MM.1S (cell line): ENCODE measurements at regions not wholly inside any gene's neighbourhood (a gene's known extent, or its start where the extent isn't known, plus 50 kb on each side); places are given as distances from the start of the nearest gene placed in this dataset.
"Not testable (repeated sequence)": the region's sequence is repeated elsewhere in the genome, so short reads cannot be mapped to it uniquely, and the experiment has no call there.

Experiments
- DNase-seq: peaks from one replicate; pipeline ENCODE4 v3.0.0-alpha.2; 2015
- H2AFZ ChIP-seq: fragments of 300-600 bp; sonication (generic); 2 replicates; pipeline ENCODE4 v1.6.0; 2016; ENCODE audit warnings: antibody characterized with exemption, low read length
- H3F3A ChIP-seq: fragments of 300-600 bp; sonication (generic); 2 replicates; pipeline ENCODE4 v1.6.1; 2016; ENCODE audit warnings: mild to moderate bottlenecking, antibody characterized with exemption, low read length, moderate library complexity, mixed read lengths; ENCODE audit not compliant: insufficient read depth
- H3K27ac ChIP-seq: fragments of 300-600 bp; sonication (generic); 2 replicates; pipeline ENCODE4 v1.5.1; 2016; ENCODE audit warnings: mild to moderate bottlenecking, low read length
- H3K27me3 ChIP-seq: fragments of 300-600 bp; sonication (generic); replicated peaks from 2 replicates; pipeline ENCODE4 v1.6.0; 2016; ENCODE audit warnings: low read length; ENCODE audit not compliant: insufficient read depth
- H3K36me3 ChIP-seq: fragments of 300-600 bp; sonication (generic); replicated peaks from 2 replicates; pipeline ENCODE4 v1.6.1; 2016; ENCODE audit warnings: mild to moderate bottlenecking, low read length, mixed read lengths; ENCODE audit not compliant: insufficient read depth
- H3K4me1 ChIP-seq: fragments of 300-600 bp; sonication (generic); 2 replicates; pipeline ENCODE4 v1.6.1; 2016; ENCODE audit warnings: low read length, mixed read lengths
- H3K4me2 ChIP-seq: fragments of 300-600 bp; sonication (generic); 2 replicates; pipeline ENCODE4 v1.6.0; 2016; ENCODE audit warnings: low read depth, low read length
- H3K4me3 ChIP-seq: fragments of 300-600 bp; sonication (generic); 2 replicates; pipeline ENCODE4 v1.5.1; 2016; ENCODE audit warnings: low read length, mixed read lengths
- H3K79me2 ChIP-seq: fragments of 300-600 bp; sonication (generic); 2 replicates; pipeline ENCODE4 v1.6.1; 2016; ENCODE audit warnings: mixed run types, low read length, mixed read lengths
- H3K9ac ChIP-seq: fragments of 300-600 bp; sonication (generic); 2 replicates; pipeline ENCODE4 v1.6.1; 2016; ENCODE audit warnings: low read length, mixed read lengths
- H3K9me2 ChIP-seq: fragments of 300-600 bp; sonication (generic); replicated peaks from 2 replicates; pipeline ENCODE4 v1.6.1; 2016; ENCODE audit warnings: mild to moderate bottlenecking, low read length, mixed read lengths; ENCODE audit not compliant: insufficient read depth
- H3K9me3 ChIP-seq: fragments of 300-600 bp; sonication (generic); replicated peaks from 2 replicates; pipeline ENCODE4 v1.6.1; 2016; ENCODE audit warnings: mild to moderate bottlenecking, low read length, mixed read lengths; ENCODE audit not compliant: insufficient read depth
- H4K20me1 ChIP-seq: fragments of 300-600 bp; sonication (generic); 2 replicates; pipeline ENCODE4 v1.6.1; 2016; ENCODE audit warnings: mild to moderate bottlenecking, low read length, moderate library complexity, mixed read lengths; ENCODE audit not compliant: insufficient read depth

DNA sequence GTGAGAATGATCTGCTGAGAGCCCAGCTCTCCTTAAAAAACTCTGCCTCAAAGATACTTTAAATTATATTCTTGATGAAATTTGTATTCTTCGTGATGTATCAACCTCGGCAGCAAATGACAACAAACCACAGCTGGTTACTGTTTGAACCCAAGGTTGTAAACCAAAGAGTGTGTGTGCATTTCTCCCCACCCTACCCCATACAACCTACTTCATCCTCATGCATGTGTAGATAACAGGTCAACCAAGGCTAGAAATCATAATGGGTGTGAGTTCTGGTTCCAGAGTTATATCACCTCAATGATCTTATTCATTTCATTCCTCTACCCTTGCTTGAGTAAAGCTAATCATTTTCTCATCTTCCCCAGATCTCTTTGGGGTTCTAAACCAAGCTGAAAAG is 58.8 kb upstream of the DPP6 start:
- H3K36me3 ChIP-seq, H3K79me2 ChIP-seq, H3K27me3 ChIP-seq, H3K4me1 ChIP-seq, H2AFZ ChIP-seq, H3K9me2 ChIP-seq, H3K27ac ChIP-seq, H3K9ac ChIP-seq, DNase-seq, H3K4me3 ChIP-seq, H4K20me1 ChIP-seq, H3K9me3 ChIP-seq, H3K4me2 ChIP-seq, H3F3A ChIP-seq: not testable (repeated sequence)

DNA sequence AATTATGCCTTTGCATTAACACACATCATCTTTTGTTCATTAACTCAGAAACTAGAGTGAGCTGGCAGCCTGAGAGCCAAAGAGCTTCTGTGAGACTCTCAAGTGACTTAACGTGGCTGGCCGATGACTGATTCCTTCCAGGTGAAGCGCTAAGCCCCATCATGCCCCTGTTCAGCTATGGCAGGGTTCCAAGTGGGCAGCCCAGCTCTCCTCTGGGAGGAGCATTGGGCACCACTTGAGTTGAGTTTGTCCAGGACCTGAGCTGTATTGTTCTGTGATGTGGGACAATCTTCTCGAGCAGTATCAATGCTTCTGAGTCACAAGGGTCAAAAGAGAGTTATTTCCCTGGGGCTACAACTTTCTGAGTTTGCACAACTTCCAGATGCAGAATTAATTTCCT is 53.3 kb upstream of the DPP6 start:
- H3K4me2 ChIP-seq, result not testable (repeated sequence)

More for the DNA sequence above, 53.3 kb upstream of the DPP6 start:
- H3K4me3 ChIP-seq, H3K27ac ChIP-seq, H3K9me2 ChIP-seq, H3K9me3 ChIP-seq, H3K36me3 ChIP-seq, H2AFZ ChIP-seq, DNase-seq, H3F3A ChIP-seq, H3K9ac ChIP-seq, H3K27me3 ChIP-seq, H3K79me2 ChIP-seq, H3K4me1 ChIP-seq, H4K20me1 ChIP-seq: not testable (repeated sequence)
